Kidney glomerular epithelial cell (primary cell): ENCODE measurements at regions not wholly inside any gene's neighbourhood (a gene's known extent, or its start where the extent isn't known, plus 50 kb on each side); places are given as distances from the start of the nearest gene placed in this dataset.
A peak's percentile ranks its signal among the peaks of the same experiment; 100 is the strongest.

ENCODE experiments used
- DNase-seq: peaks from one replicate; lab custom pipeline; 2025; lab: John Stamatoyannopoulos, UW

DNA sequence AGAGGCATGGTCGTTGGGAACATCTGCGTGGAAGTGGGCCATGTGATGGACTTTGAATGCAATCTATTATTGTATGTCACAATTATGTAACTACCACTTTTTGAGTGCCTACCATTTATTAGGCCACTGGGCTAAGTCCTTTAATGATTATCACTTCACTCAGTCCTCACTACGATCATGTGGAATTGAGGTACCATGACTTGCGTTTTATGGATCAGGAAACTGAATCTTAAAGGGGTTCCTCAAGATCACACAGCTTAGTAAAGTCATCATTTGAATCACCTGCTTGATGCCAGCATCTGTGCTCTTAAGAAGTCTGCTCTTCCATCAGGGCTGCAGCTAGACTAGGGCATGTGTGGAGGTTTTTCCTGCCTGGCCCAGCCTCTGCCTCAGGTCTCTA, 136.7 kb downstream of the DAD1 start:
- no peak for DNase-seq

DNA sequence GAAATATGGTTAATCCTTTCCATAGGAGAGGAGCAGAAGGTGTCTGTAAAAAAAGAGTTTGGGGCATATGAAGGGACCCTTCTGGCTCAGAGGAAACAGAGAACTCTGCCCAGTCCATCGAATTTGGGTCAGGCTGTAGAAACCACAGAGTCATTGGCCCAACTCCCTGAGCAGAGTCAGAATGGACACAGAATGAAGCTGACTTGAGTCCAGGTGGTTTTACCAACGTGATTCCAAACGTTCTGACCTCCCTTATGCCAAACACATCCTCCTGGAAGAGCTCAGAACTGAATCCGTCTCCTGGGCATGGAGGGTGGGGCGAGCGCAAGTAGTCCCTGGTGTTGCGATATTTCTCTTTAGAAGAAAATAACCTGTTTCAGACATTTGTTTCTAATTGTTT, 138.8 kb downstream of the DAD1 start:
- DNase-seq: no peak

DNA sequence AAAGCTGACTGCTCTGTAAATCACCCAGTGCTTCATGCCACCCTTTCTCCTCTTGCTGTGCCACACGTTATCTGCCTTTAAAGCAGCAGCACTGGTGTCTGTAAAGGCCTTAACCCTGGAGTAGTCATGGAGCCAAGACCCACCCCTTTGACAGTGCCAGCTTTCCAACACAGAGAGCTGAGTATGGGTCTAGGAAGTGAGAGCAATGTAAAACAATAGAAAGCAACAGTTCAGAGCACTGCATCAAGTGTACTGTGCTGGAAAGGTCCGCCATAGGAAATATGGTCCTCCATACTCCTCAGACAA, 139.5 kb downstream of the DAD1 start:
- DNase-seq: no peak

DNA sequence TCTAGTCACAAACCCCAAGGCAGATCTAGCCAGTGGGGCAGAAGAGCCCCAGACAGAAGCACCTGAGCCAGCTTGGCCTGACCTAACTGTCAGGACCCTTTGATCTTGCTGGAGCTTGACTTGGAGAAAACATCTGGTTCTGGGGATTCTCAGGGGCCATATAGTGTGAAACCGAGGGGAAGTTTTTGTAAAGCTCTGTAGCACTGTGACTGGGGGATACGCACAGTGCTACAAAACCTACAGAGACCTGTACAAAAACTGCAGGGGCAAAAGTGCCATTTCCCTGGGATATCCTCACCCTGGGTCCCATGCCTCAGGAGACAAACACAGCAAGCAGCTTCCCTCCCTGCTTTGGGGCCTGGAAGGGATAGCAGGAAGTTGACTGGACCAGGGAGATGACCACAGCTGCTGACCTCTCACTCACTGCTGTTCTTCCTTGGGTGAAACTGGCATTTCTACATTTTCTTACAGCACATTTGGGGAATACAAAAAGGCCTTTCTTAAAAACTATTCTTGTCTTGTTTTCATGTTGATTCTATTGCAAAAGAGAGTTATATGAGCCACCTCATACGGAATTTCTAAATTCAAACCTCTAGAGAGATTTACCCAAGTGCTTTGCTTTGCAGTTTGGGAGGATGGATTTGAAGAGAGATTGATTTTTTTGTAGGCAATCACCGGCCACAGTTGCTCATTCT, 140.0 kb downstream of the DAD1 start:
- DNase-seq: no peak

DNA sequence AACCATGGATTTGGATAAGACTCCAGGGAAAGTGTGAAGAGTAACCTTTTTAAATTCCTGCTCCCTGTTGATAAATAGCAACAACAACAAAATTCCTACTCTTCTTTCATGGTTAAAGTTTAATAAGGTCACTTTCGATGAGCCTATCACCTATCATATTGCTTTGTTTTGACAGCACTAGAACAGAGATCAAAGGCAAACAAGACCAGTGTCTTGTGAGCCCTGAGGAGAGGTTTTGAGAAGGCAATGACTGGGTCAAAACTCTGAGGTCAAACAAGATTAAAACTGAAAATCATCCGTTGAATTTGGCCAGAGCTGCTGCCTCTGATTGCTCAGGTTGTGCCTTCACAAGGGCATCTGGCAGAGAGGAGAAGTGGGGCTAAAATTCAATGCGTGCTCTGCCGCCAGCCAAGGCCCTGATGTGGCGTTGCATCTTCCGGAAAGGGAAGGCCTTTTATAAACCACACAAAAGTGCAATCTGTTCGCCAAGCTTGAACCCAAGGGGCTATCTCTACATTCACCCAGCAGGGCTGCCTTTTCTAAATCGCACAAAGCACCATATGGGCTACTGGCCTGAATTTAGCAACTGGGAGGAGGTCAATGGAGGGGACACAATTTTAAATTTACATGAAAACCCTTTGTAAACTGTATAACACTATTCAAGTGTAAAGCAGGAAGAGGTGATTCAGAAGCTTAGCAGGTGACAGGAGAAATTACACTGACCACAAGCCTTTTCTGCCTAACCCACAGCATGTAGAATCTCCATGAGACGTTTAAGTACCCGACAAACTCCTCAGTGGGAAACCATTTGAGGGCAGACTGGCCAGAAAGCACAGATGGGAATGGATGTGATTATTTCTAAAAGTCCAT, 140.8 kb downstream of the DAD1 start:
- DNase-seq: no peak

DNA sequence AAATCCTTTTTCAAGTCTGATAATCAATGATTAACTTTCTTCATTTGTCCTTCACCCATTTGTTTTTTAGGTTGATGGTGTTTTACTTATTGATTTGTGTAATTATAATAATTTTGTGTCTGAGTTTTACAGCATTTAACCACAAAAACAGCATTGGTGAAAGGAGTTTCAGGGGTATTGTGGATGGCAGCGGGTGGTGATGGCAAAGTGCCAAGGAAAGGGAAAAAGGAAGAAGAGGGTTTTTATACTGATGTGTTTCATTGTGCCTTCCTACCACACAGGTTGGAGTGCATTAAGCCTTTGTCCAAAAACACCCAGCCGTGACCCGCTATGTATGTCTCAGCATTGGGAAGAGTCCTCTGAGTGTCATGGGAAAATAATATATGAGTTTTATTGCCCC, 150.3 kb downstream of the DAD1 start:
- no peak for DNase-seq

DNA sequence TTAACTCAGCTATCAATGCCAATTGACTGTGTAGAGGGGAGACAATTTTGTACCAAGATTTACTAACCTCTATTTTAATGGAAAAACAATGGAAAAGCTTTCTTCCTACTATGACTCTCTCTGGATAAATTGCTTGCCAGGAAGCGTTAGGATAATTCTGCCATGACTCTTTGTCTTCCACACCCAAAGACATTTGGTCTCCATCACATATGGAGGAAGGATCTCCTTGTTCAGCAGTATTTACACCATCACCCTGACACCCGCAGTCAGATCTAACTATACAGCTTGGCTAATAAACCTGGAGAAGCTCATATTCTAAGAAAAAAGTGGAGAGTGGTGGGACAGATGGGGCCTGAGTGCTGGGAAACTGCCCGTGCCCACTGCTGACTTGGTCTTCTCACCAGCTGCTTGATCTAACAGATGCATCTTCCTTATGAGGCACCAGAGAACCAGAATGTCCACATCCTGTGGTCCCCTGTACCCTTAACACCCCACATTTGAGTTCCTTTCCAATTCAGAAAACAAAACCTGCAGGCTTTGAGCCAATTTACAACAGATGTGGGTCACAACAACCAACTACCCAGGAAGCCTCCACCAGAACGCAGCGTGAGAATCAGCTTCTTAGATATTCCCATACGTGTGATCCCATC, 154.0 kb downstream of the DAD1 start:
- no peak for DNase-seq

DNA sequence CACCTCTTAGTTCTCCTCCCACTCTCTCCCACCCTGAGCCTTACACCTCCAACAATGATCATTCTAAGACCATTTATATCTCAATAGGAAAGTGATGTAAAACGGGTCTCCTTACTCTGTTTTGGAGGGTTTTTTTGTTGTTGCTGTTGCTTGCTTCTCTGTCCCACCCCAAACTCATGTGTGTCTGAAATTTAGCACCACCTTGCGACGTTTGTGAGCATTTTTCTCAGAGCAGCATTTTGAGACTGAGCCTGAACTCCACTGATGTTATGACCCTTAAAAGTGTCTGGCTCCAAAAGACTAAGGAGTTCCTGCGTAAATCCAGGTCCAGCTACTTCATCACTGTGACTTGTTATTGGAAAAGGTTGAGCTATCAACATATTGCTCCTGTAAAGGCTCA, 155.0 kb downstream of the DAD1 start:
- DNase-seq: no peak

DNA sequence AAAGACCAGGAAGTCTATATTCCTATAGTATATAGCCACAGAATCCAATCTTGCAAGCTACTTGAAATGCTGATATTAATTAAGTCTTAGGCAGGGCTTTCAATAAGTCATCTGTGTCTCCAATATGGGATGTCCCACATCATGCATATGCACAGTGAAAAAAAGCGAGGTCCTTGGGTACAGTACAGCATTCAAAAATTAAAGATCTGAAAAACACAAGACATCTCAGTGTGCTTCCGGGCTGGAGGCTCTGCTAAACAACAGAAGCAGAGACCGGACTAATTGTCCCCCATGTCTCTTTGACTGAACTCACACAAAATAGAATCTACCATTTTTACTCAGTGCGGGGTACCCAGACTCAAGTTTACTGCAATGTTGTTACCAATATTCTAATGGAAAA, 156.0 kb downstream of the DAD1 start:
- DNase-seq: no peak

DNA sequence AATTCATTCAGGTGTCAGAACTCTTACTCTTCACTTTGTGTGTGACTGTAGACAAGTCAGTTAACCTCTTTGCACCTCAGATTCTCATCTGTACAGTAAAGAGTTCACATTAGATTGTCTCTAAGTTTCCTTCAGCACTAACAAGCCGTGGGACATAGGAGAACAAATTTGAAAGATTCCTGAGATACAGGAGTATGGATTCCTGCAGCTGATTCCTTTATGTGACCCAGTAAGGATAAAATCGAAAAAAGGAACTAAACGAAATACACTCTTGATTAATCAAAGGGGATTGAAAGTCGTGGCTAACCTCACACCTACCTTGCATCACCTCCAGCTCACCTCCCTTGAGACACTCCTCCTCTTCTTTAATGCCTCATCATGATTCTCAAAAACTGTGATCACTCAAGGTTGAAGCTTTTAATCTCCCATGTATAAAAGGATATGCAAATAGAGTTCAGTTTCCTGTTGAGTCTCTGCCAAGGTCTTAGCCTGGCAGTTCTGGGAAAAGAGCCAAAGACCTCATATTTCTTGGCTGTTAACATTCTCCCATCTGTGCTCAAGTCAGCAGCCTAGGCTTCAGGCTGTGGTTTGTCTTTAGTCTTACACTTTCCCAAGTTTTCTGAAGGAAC, 156.6 kb downstream of the DAD1 start:
- DNase-seq: peak; percentile 98

DNA sequence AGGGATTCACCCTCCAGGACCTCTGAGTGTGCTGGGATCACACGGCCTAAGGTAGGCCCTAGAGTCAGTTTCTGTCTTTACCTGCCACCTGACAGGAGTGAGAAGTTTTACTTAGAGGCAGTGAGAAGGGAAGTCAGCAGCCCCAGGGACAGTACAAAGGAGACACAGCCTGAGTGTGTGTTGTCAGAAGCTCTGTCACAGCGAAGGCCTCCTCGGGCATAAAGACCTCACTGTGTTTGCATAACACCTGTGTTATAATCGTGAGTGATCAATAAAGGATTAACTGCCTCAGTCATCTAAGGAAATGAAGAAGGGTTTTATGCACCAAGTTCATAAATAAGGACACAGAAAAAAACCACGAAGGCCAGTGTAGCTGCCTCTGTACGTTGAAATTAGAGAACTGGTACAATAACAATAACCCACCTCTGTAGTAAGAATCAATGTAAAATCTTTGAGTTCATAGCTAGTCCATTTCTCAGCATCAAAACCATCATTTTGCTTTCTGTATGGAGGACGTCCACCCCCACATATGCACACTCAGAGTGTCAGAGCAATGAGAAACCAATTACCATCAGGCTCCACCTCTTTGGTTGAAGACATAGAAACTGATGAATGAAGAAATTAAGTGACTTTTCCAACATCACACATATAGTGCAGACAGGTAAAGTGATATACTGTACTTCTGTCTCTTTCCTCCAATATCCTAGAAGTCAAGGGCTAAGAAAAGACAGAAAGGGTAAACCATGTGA, 159.3 kb downstream of the DAD1 start:
- no peak for DNase-seq

DNA sequence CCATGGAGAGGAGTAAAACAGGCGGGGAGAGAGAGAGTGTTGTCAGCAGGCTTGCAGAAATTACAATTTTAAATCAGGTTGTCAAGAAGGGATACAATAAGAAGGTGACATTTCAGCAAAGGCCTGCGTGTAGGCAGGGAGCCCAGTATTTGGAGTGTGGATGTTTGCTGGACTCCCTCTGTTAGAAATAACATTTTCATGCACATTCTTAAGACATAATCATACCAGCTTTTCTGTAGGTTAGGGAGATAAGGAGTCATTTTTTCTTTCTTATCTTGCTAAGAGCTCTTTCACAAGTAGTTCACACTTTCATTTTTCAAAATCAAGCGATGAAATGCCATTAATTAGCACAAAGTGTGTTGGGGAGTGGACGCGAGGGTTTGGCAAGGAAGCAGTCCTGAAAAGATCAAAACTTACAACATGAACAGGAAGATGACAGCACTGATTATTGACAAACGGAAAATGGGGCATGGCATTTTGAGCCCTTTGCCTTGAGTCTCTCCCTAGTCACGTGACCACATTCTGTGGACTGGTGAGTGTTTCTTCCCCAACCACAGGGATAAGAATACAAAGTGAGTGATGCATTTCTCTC, 160.2 kb downstream of the DAD1 start:
- no peak for DNase-seq

DNA sequence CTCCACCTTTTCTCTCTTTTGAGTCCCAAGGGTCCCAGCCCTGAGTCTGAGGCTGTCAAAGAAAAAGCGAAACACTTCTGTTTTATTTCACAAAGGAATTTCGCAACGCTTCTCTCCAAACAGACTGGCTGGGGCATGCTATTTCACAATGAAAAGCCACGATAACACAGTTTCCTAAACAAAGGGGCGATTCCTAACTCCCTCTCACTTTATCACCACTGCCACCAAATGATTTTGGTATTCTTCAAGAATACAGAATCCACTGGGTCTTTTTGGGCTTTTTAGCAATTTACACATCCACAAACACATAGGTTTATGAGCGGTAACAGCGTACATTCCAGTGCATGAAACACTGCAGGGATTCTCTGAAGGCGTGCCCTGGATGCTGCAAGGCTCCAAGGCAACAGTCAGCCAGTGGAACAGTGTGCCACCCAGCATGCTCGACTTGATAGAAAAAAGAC, 161.2 kb downstream of the DAD1 start:
- no peak for DNase-seq

DNA sequence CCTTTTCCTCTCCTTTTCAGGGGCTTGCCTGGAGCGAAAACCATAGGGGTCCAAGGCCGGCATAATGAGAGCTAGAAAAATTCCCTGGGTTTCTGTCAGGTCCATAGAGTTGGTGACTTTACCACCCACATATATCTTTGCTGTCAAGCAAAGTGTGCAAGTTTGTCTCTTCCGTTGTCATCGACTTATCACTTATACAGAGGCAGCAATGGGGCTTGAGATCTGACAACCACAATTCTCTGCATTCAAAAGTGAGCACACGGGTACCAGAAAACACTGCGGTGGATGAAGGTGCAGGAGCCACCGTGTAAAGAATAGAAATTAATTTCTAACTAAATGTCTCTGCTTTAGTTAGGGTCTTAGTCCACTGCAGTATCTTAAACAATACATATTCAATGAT, 162.3 kb downstream of the DAD1 start:
- DNase-seq: no peak

DNA sequence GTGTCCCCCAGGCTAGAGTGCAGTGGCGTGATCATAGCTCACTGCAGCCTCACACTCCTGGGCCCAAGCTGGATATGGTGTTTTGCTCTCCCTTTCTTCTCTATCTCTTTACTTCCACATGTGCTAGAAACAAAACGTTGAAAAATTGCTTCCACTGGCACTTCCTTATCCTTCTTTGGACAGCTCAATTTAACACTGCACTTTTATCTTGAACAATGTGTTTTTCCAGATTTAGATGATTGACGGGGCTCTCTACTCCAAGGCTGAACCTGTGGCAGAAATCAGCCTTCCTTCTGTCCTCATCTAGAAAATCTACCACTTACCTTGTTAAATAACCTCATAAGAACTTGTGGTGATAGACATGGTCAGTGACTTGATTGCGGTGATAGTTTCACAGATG, 165.1 kb downstream of the DAD1 start:
- DNase-seq: no peak

DNA sequence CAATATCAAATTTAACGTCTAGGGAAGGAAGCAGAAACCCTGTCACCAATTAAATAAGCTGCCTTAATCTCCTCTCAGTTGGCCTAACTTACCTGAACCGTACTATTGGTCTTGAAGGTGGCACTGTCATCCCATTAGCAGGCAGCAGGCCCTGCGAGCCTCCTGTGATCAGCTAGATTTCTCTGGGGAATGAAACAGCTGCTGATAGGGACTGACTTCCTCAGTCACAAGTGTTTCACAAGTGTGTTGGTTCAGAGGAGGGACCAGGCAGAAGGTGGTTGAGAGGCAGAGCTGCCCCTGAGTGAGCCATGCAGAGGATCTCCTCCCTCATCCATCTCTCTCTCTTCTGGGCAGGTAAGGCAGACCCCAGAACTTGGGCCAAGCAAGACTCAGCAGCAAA, 166.8 kb downstream of the DAD1 start:
- no peak for DNase-seq

DNA sequence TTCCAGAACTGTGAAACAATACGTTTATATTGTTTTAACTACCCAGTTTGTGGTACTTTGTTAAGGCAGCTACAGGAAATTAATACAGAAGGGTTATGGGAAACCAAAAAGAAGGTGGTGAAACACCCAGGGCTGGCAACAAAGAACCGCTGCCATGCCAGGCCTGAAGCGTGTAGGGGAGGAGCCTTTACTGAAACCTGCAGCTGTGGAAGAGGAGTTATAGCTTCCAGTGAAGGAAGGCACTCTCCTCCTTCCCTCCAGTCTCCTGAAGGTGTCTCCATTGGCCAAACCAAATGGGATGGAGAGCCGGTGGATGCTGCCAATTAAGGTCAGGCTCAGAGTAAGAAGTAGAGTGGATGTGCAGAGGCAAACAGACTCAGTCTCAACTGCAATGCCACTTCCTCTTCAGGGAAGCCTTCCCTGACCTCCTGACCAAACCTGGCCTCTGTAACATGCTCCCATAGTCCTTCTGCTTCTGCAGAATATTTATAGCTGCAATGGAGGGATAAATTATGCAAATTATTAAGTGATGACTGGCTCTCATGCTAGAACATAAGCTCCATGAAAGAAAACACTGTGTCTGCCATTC, 168.3 kb downstream of the DAD1 start:
- no peak for DNase-seq

DNA sequence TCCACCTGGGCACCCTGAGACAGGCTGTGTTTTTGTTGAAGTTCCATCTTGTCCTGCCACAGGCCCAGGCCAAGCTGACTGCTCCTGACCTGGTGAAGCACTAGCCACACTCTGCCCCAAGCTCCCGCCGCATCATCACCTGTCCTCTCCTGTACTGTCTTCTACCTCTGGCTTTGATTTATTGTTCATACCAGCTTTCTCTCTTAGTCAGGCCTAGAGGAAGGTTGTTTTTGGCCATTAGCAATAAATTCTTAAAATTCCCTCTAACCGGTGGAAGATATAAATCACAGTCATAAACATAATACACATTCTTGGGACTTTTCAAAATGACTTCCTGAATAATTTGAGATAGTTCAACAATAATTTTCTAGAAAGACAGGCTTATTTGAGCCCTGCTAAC, 169.4 kb downstream of the DAD1 start:
- DNase-seq: peak; percentile 64

DNA sequence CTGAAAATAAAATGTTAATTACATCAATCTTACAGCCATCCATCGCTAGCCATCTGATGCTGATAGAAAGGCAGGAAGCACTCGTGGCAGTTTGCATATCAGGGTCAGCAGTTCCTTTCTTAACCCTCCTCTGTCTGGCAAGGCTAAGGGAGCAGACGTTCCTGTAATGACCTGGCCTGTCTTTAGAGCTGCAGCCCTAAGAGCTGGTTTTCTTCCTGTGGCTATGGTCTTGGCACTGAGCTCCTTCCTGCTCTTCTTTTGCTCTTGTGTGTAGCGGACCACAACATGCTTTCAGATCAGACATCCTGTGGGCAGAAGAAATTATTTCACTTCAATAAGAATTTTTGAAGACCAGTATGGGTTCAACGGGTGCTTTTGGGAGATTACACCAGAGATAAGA, 170.4 kb downstream of the DAD1 start:
- no peak for DNase-seq

DNA sequence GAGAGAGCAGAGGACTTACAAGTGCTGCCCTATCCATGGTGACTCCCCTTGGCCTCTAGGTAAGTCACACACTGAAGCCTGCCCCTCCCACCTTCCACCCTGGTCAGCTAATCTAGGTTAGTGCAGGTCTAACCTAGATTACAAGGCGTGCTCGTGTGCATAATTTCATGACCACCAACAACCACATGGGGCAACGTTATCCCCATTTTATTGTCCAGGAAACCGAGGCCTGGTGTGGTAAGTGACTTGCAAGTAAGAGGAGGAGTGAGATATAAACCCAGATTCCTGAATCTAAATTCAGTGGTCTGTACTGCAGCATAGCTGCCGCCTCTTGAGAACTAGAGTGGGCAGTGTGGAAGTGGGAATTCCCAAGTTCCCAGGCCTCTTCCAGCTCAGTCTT, 171.1 kb downstream of the DAD1 start:
- no peak for DNase-seq

DNA sequence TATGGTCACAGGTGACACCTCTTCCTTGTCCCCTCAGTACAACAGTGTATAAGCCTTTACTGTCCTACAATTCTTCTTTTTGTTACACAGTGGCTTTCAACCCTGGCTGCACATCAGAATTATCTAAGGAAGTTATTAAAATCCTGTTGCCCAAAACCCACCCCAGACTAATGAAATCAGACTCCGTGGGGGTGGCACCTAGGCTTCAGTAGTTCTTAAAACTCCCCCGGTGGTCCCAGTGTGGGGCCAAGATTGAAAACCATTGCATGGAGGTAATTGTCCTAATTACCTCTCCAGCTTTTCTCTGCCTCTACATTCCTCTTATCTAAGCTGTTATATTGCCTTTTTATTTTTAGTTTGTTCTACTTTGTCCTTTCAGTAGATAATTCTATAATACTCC, 172.8 kb downstream of the DAD1 start:
- no peak for DNase-seq
